ENCODE measurements at regions not wholly inside any gene's neighbourhood (a gene's known extent, or its start where the extent isn't known, plus 50 kb on each side); places are given as distances from the start of the nearest gene placed in this dataset.

DNA sequence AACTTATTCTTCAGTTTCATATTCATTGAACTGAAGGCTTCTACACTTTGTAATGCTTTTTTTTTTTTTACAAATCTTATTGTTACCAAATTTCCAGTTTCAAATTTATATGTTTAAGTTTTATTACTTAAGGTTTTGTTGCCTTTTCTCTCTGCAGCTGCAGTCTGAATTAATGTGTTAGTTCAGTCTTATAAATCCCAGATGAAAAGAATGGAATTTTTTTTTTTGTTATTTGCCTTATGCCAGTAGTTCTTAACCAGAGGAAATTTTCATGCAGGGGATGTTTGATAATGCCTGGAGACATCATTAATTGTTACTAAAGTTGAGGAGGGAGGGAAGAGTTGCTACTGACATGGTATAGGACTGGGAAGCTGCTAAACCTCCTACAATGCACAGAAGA, 367.9 kb upstream of the SPRY2 start:
- H3K4me1 ChIP-seq (ENCODE audit: control insufficient read depth in 2 of 3, insufficient read depth in 2 of 3, low read depth in 1 of 3, low read length in 3 of 3) = no peaks in the 10 kb centered on the region
- no peaks in the 10 kb centered on the region for H3K9me3 ChIP-seq (ENCODE audit: control insufficient read depth in 2 of 3, insufficient read depth in 1 of 3, low read length in 3 of 3)
- H3K27ac ChIP-seq (ENCODE audit: low read depth in 2 of 2, low read length in 2 of 2) = no peak overlapping the region
- intact Hi-C loops (cut with DNase I) = no loop called here
- H3K9ac ChIP-seq (ENCODE audit: low read length in 3 of 3) = no peak overlapping the region
- H3K4me3 ChIP-seq (ENCODE audit: low read length in 3 of 3) = no peak overlapping the region
- TF ChIP-seq, protein P1, sequence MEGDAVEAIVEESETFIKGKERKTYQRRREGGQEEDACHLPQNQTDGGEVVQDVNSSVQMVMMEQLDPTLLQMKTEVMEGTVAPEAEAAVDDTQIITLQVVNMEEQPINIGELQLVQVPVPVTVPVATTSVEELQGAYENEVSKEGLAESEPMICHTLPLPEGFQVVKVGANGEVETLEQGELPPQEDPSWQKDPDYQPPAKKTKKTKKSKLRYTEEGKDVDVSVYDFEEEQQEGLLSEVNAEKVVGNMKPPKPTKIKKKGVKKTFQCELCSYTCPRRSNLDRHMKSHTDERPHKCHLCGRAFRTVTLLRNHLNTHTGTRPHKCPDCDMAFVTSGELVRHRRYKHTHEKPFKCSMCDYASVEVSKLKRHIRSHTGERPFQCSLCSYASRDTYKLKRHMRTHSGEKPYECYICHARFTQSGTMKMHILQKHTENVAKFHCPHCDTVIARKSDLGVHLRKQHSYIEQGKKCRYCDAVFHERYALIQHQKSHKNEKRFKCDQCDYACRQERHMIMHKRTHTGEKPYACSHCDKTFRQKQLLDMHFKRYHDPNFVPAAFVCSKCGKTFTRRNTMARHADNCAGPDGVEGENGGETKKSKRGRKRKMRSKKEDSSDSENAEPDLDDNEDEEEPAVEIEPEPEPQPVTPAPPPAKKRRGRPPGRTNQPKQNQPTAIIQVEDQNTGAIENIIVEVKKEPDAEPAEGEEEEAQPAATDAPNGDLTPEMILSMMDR (IDR thresholded peaks at IDR 0.05; ENCODE audit: borderline replicate concordance, extremely low read depth, insufficient read depth) = no peak
- DNase-seq = no peak
- no peaks in the 10 kb centered on the region for H3K36me3 ChIP-seq (ENCODE audit: control insufficient read depth in 2 of 3, insufficient read depth in 3 of 3, low read length in 3 of 3)
- FAIRE-seq = no peak
- no peaks in the 10 kb centered on the region for H3K27me3 ChIP-seq (ENCODE audit: control insufficient read depth, insufficient read depth, low read length)

DNA sequence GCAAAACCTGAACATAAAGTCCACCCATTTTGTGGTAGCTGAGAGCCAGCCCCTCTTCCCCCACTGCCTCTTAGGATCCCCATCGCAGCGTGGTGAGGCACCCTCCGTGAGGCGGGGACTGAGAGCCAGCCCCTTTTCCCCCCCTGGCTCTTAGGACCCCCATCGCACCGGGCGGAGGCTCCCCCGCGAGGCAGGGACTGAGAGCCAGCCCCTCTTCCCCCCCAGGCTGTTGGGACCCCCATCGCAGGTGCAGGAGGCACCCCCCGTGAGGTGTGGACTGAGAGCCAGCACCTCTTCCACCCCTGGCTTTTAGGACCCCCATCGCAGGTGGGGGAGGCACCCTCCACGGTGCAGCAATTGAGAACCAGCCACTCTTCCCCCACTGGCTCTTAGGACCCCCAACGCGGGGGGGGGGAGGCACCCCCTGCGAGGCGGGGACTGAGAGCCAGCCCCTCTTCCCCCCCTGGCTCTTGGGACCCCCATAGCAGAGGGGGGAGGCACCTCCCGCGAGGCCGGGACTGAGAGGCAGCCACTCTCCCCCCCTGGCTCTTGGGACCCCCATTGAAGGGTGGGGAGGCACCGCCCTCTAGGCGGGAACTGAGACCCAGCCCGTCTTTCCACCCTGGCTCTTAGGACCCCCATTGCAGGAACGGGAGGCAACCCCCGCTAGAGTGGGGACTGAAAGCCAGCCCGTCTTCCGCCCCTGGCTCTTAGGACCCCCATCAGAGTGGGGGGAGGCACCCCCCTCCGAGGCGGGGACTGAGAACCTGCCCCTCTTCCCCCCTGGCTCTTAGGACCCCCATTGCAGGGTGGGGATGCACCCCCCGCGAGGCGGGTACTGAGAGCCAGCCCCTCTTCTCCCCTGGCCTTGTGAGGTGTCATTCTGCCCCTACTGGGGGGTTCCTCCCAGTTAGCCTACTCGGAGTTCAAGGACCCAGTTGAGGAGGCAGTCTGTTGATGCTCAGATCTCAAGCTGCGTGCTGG, 366.4 kb upstream of the SPRY2 start:
- Histone ChIP-seq H3K27ac (ENCODE audit: low read depth in 2 of 2, low read length in 2 of 2) (no peak overlapping the region), H3K4me3 (ENCODE audit: low read length in 3 of 3) (no peak overlapping the region), H3K27me3 (ENCODE audit: control insufficient read depth, insufficient read depth, low read length) (no peaks in the 10 kb centered on the region), H3K9me3 (ENCODE audit: control insufficient read depth in 2 of 3, insufficient read depth in 1 of 3, low read length in 3 of 3) (no peaks in the 10 kb centered on the region), H3K4me1 (ENCODE audit: control insufficient read depth in 2 of 3, insufficient read depth in 2 of 3, low read depth in 1 of 3, low read length in 3 of 3) (no peaks in the 10 kb centered on the region), H3K36me3 (ENCODE audit: control insufficient read depth in 2 of 3, insufficient read depth in 3 of 3, low read length in 3 of 3) (no peaks in the 10 kb centered on the region), H3K9ac (ENCODE audit: low read length in 3 of 3) (no peak overlapping the region)
- FAIRE-seq (no peak), DNase-seq (peak in 1 of 5 donors; percentile 66)
- intact Hi-C loops (cut with DNase I) = no loop called here
- TF ChIP-seq, protein P1 (IDR thresholded peaks at IDR 0.05; ENCODE audit: borderline replicate concordance, extremely low read depth, insufficient read depth) = no peak

DNA sequence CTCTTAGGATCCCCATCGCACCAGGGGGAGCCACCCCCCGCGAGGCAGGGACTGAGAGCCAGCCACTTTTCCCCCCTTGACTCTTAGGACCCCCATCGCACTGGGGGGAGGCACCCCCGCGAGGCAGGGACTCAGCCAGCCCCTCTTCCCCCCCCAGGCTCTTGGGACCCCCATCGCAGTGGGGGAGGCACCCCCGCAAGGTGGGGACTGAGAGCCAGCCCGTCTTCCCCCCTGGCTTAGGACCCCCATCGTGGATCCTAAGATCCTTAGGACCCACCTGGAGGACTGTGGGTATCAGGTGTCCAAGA, 365.2 kb upstream of the SPRY2 start:
- H3K9me3 ChIP-seq (ENCODE audit: control insufficient read depth in 2 of 3, insufficient read depth in 1 of 3, low read length in 3 of 3) = no peaks in the 10 kb centered on the region
- H3K27ac ChIP-seq (ENCODE audit: low read depth in 2 of 2, low read length in 2 of 2) = no peak overlapping the region
- no peaks in the 10 kb centered on the region for H3K36me3 ChIP-seq (ENCODE audit: control insufficient read depth in 2 of 3, insufficient read depth in 3 of 3, low read length in 3 of 3)
- no peak overlapping the region for H3K9ac ChIP-seq (ENCODE audit: low read length in 3 of 3)
- intact Hi-C loops (cut with DNase I) = no loop called here
- TF ChIP-seq, protein P1 (IDR thresholded peaks at IDR 0.05; ENCODE audit: borderline replicate concordance, extremely low read depth, insufficient read depth) = no peak
- FAIRE-seq (no peak), DNase-seq (peak in 1 of 5 donors; percentile 49)
- H3K4me3 ChIP-seq (ENCODE audit: low read length in 3 of 3) = no peak overlapping the region
- no peaks in the 10 kb centered on the region for H3K27me3 ChIP-seq (ENCODE audit: control insufficient read depth, insufficient read depth, low read length)
- H3K4me1 ChIP-seq (ENCODE audit: control insufficient read depth in 2 of 3, insufficient read depth in 2 of 3, low read depth in 1 of 3, low read length in 3 of 3) = no peaks in the 10 kb centered on the region
